ENCODE measurements at regions not wholly inside any gene's neighbourhood (a gene's known extent, or its start where the extent isn't known, plus 50 kb on each side); places are given as distances from the start of the nearest gene placed in this dataset.

- DNase-seq: peak in 1 of 2 donors; percentile 12
Measured at GRCh38 chr3:113140876-113141275, 70.5 kb upstream of the BOC start.

GRCh38 chr3:113141543-113141942 is 69.8 kb upstream of the BOC start:
- DNase-seq: no peak

- no peak for DNase-seq
Measured at GRCh38 chr3:113142476-113142875, 68.9 kb upstream of the BOC start.

DNA sequence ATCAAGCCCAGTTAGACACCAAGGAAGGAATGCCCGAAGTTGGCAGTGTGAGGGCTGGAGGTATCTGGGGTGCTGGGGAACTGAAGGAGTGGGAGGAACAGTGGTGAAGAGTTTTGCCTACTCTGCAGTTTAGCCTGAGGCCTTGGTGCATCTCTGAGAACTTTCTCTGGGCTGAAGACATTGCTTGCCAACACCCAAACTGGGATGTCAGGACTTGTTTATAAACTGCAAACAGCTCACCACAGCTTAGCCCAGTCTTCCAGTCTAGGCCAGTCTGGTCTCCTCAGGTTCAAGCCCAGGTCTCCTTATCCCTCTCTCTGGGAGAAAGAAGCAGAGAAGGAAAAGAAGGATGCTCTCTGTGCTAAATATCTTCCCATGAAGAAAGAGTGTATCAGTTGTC is 68.0 kb upstream of the BOC start:
- DNase-seq: no peak

- no peak for DNase-seq
Measured at GRCh38 chr3:113147681-113148261, 63.6 kb upstream of the BOC start.

DNA sequence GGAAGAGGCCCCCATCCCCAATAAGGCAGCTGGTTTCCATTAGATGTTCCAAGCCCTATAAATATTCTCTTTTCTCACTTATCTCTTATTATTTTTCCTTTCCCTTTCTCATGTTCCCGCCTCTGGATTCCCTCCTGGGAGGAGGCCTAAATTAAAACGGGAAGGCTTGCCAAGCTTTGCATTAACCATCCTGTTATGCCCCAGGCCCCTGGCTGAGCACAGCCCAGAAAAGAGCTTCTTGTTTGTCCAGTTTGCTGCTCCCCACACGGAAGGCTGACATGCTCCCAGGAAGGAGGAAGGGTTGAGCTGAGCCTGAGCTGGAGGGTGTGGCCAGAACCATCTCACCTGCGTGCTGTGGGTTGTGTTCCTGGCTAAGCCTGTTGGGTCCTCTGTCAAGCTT is 63.1 kb upstream of the BOC start:
- DNase-seq: no peak

GRCh38 chr3:113150250-113150649 is 61.1 kb upstream of the BOC start:
- DNase-seq: no peak

GRCh38 chr3:113151461-113152031 is 59.8 kb upstream of the BOC start:
- no peak for DNase-seq

DNA sequence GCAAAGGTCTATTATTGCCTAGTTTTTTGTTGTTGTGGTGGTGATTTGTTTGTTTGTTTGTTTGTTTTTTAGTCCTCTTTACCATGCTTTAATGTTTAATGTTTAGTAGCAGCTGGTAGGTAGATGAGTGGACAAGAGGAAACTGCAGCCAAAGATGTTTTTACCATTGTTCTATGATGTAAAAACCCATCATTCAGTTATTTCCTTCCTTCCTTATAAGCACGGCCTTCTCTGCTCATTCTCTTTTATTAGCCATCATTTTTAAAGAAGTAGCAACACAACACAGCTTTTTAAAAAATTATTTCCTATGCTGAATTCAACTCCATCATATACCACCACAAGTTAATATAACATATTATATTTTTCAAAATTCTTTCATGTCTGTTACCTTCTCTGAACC is 58.5 kb upstream of the BOC start:
- DNase-seq: no peak

GRCh38 chr3:113153499-113154107 is 57.8 kb upstream of the BOC start:
- no peak for DNase-seq

GRCh38 chr3:113156816-113157333 is 54.5 kb upstream of the BOC start:
- DNase-seq: no peak

DNA sequence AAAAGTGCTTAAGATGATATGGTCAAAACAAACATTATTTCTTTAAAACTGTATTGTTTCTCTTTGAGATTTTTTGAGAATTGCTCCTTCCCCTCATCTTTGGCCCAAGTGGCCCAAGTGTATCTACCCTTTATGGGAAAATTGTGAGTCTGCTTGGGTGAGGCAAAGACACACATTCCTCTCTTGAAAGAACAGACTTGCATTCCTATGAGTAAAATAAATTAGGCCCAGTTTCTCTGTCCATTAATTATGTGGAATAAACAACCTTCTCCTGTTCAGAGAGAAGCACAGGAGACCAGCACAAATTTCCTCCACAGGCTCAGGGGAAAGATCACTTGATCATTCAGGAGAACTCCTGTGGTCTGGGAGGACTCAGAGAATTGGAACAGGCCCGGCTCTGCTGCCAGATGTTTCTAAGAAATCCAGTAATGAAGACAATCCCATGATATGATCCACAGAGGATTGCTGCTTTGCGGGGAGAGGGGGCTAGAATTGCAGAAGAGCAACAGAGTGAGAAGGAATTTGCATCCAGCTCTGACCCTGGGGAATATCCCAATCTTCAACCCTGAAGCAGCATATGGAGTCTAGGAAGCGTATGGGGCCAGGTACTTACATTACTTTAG is 53.8 kb upstream of the BOC start:
- no peak for DNase-seq

DNA sequence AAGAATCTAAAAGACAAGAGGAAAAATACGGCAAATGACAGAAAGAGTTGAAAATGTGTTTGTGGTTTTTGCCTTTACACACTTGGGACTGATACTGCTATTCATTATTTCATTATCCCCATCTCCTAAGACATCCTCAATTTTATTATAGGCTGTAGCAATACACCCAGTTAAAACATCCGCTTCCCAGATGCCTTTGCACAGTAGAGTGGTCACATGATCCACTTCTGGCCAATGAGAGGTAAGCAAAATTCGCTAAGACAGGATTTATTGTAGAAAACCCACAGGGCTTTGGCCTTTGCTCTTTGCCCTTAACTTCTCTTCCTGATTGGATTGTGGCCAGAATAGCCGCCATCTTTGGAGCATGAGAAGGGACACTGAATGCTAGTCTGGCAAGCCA is 53.2 kb upstream of the BOC start:
- no peak for DNase-seq
